GM21381 (cell line): ENCODE measurements at regions not wholly inside any gene's neighbourhood (a gene's known extent, or its start where the extent isn't known, plus 50 kb on each side); places are given as distances from the start of the nearest gene placed in this dataset.
A peak's percentile ranks its signal among the peaks of the same experiment; 100 is the strongest.

ENCODE experiments used
- ATAC-seq: cut with Tn5 transposase; IDR thresholded peaks from one replicate; pipeline ENCODE4 v1.9.1; 2021; ENCODE audit warnings: mild to moderate bottlenecking, moderate library complexity; ENCODE audit not compliant: unreplicated experiment

GRCh38 chr2:180385601-180386201, 378.6 kb upstream of the CWC22 start:
- ATAC-seq = no peak

GRCh38 chr2:180376066-180376465, 369.0 kb upstream of the CWC22 start:
- no peak for ATAC-seq

GRCh38 chr2:180374502-180375281, 367.6 kb upstream of the CWC22 start:
- ATAC-seq = no peak

GRCh38 chr2:180370511-180371205, 363.6 kb upstream of the CWC22 start:
- no peak for ATAC-seq

GRCh38 chr2:180368881-180369280, 361.8 kb upstream of the CWC22 start:
- no peak for ATAC-seq

GRCh38 chr2:180367815-180368214, 360.7 kb upstream of the CWC22 start:
- ATAC-seq = no peak

GRCh38 chr2:180366481-180366880, 359.4 kb upstream of the CWC22 start:
- no peak for ATAC-seq

- no peak for ATAC-seq
Measured at GRCh38 chr2:180364719-180365118, 357.6 kb upstream of the CWC22 start.

- ATAC-seq = peak; percentile 47
Measured at GRCh38 chr2:180360283-180360618, 353.2 kb upstream of the CWC22 start.

GRCh38 chr2:180359522-180360282, 352.6 kb upstream of the CWC22 start:
- ATAC-seq = peak; percentile 97

GRCh38 chr2:180358458-180358857, 351.4 kb upstream of the CWC22 start:
- ATAC-seq = no peak

GRCh38 chr2:180356676-180357075, 349.6 kb upstream of the CWC22 start:
- ATAC-seq = no peak

- ATAC-seq = no peak
Measured at GRCh38 chr2:180352620-180353019, 345.5 kb upstream of the CWC22 start.

GRCh38 chr2:180349809-180350208, 342.7 kb upstream of the CWC22 start:
- ATAC-seq = no peak

- no peak for ATAC-seq
Measured at GRCh38 chr2:180343528-180344345, 336.6 kb upstream of the CWC22 start.

- no peak for ATAC-seq
Measured at GRCh38 chr2:180337136-180337535, 330.0 kb upstream of the CWC22 start.

GRCh38 chr2:180336550-180336949, 329.5 kb upstream of the CWC22 start:
- ATAC-seq = no peak

- ATAC-seq = peak; percentile 100
Measured at GRCh38 chr2:180334514-180334913, 327.4 kb upstream of the CWC22 start.

GRCh38 chr2:180328795-180329422, 321.8 kb upstream of the CWC22 start:
- no peak for ATAC-seq

GRCh38 chr2:180327185-180327584, 320.1 kb upstream of the CWC22 start:
- no peak for ATAC-seq
